ENCODE measurements at regions not wholly inside any gene's neighbourhood (a gene's known extent, or its start where the extent isn't known, plus 50 kb on each side); places are given as distances from the start of the nearest gene placed in this dataset.

DNA sequence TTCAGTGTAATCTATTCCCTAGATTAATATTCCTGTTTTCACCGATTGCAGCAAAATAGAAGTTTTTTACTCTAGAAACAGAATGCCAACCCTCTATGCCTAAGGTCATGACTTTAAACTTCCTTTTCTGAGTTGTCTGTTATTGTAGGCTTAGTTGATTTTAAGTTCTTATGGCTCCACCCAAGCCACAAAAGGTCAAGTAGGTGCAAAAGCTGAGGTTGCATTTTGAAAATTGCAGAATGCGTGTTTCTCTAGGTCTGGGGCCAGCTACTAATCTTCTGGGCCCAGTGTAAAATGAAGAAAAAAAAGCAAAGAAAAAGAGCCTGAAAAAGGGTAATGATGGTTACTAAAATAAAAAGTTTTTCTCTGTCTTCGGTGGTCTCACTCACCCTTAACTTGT, 635.7 kb upstream of the FAM98A start:
- H3K9ac ChIP-seq (ENCODE audit: low read length) = no peak overlapping the region
- no peaks in the 10 kb centered on the region for H3K27me3 ChIP-seq (ENCODE audit: insufficient read depth, low read depth, low read length)
- no peak overlapping the region for H3K27ac ChIP-seq (ENCODE audit: low read length)
- H3K4me2 ChIP-seq (ENCODE audit: low read length) = no peak overlapping the region
- no peaks in the 10 kb centered on the region for H3K79me2 ChIP-seq (replicated peaks; ENCODE audit: insufficient read depth, low read length)
- H4K20me1 ChIP-seq (ENCODE audit: insufficient read depth) = no peaks in the 10 kb centered on the region
- H3K9me3 ChIP-seq (ENCODE audit: low read length) = no peaks in the 10 kb centered on the region
- no peak for TF ChIP-seq EP300 (conservative IDR thresholded peaks at IDR 0.05; ENCODE audit: poor library complexity, severe bottlenecking)
- TF ChIP-seq RAD21 (conservative IDR thresholded peaks at IDR 0.05) = no peak
- TF ChIP-seq EZH2 (IDR thresholded peaks at IDR 0.05; ENCODE audit: borderline replicate concordance, insufficient read depth, low read length, poor library complexity, severe bottlenecking) = no peak
- no peak for TF ChIP-seq MXI1 (conservative IDR thresholded peaks at IDR 0.05; ENCODE audit: poor library complexity, severe bottlenecking)
- TF ChIP-seq, protein P1, sequence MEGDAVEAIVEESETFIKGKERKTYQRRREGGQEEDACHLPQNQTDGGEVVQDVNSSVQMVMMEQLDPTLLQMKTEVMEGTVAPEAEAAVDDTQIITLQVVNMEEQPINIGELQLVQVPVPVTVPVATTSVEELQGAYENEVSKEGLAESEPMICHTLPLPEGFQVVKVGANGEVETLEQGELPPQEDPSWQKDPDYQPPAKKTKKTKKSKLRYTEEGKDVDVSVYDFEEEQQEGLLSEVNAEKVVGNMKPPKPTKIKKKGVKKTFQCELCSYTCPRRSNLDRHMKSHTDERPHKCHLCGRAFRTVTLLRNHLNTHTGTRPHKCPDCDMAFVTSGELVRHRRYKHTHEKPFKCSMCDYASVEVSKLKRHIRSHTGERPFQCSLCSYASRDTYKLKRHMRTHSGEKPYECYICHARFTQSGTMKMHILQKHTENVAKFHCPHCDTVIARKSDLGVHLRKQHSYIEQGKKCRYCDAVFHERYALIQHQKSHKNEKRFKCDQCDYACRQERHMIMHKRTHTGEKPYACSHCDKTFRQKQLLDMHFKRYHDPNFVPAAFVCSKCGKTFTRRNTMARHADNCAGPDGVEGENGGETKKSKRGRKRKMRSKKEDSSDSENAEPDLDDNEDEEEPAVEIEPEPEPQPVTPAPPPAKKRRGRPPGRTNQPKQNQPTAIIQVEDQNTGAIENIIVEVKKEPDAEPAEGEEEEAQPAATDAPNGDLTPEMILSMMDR (IDR thresholded peaks at IDR 0.05; ENCODE audit: poor library complexity, severe bottlenecking) = no peak
- no peak overlapping the region for H3K4me3 ChIP-seq (ENCODE audit: low read length)
- no peaks in the 10 kb centered on the region for H3K9me2 ChIP-seq (ENCODE audit: insufficient read depth, low read length)
- no peaks in the 10 kb centered on the region for H3K36me3 ChIP-seq (ENCODE audit: insufficient read depth, low read length)
- no peak overlapping the region for H2AFZ ChIP-seq (ENCODE audit: low read depth, low read length)
- H3F3A ChIP-seq (ENCODE audit: insufficient read depth, low read length, poor library complexity, severe bottlenecking) = no peaks in the 10 kb centered on the region

DNA sequence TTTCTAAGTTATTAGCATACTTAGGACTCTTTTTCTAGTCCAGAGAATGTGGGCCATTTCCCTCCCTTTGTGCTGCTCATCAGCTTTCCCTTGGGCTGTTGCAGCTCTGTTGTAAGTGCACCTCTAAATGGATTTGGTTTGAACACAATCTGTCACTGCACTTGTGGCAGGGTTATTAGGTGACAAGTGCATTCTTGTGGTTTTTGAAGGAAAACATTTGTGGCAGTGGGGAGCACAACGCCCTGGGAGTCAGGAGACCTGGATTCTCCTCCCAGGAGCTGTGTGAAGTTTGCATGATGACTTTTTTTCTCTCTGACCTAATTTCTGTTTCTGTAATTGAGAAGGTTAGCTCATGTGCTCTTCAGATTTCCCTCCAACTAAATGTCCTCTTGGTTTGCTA, 630.9 kb upstream of the FAM98A start:
- no peaks in the 10 kb centered on the region for H3K9me3 ChIP-seq (ENCODE audit: low read length)
- H4K20me1 ChIP-seq (ENCODE audit: insufficient read depth) = no peaks in the 10 kb centered on the region
- no peak overlapping the region for H3K4me3 ChIP-seq (ENCODE audit: low read length)
- TF ChIP-seq EP300 (conservative IDR thresholded peaks at IDR 0.05; ENCODE audit: poor library complexity, severe bottlenecking) (no peak), TAF1 (IDR thresholded peaks at IDR 0.05; ENCODE audit: low read depth) (no peak), POLR2AphosphoS5 (IDR thresholded peaks at IDR 0.05) (no peak), MXI1 (conservative IDR thresholded peaks at IDR 0.05; ENCODE audit: poor library complexity, severe bottlenecking) (no peak), RAD21 (conservative IDR thresholded peaks at IDR 0.05) (no peak), EZH2 (IDR thresholded peaks at IDR 0.05; ENCODE audit: borderline replicate concordance, insufficient read depth, low read length, poor library complexity, severe bottlenecking) (no peak), SMC3 (conservative IDR thresholded peaks at IDR 0.05; ENCODE audit: poor library complexity) (no peak)
- TF ChIP-seq, protein P2, sequence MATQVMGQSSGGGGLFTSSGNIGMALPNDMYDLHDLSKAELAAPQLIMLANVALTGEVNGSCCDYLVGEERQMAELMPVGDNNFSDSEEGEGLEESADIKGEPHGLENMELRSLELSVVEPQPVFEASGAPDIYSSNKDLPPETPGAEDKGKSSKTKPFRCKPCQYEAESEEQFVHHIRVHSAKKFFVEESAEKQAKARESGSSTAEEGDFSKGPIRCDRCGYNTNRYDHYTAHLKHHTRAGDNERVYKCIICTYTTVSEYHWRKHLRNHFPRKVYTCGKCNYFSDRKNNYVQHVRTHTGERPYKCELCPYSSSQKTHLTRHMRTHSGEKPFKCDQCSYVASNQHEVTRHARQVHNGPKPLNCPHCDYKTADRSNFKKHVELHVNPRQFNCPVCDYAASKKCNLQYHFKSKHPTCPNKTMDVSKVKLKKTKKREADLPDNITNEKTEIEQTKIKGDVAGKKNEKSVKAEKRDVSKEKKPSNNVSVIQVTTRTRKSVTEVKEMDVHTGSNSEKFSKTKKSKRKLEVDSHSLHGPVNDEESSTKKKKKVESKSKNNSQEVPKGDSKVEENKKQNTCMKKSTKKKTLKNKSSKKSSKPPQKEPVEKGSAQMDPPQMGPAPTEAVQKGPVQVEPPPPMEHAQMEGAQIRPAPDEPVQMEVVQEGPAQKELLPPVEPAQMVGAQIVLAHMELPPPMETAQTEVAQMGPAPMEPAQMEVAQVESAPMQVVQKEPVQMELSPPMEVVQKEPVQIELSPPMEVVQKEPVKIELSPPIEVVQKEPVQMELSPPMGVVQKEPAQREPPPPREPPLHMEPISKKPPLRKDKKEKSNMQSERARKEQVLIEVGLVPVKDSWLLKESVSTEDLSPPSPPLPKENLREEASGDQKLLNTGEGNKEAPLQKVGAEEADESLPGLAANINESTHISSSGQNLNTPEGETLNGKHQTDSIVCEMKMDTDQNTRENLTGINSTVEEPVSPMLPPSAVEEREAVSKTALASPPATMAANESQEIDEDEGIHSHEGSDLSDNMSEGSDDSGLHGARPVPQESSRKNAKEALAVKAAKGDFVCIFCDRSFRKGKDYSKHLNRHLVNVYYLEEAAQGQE (IDR thresholded peaks at IDR 0.05; ENCODE audit: borderline replicate concordance) = no peak
- TF ChIP-seq, protein P1 (IDR thresholded peaks at IDR 0.05; ENCODE audit: poor library complexity, severe bottlenecking) = no peak
- no peak overlapping the region for H3K9ac ChIP-seq (ENCODE audit: low read length)
- no peaks in the 10 kb centered on the region for H3K9me2 ChIP-seq (ENCODE audit: insufficient read depth, low read length)
- no peak overlapping the region for H3K27ac ChIP-seq (ENCODE audit: low read length)
- H3K27me3 ChIP-seq (ENCODE audit: insufficient read depth, low read depth, low read length) = no peaks in the 10 kb centered on the region
- no peaks in the 10 kb centered on the region for H3F3A ChIP-seq (ENCODE audit: insufficient read depth, low read length, poor library complexity, severe bottlenecking)
- H3K36me3 ChIP-seq (ENCODE audit: insufficient read depth, low read length) = no peaks in the 10 kb centered on the region
- no peak overlapping the region for H3K4me2 ChIP-seq (ENCODE audit: low read length)
- H2AFZ ChIP-seq (ENCODE audit: low read depth, low read length) = no peak overlapping the region
- H3K79me2 ChIP-seq (replicated peaks; ENCODE audit: insufficient read depth, low read length) = no peaks in the 10 kb centered on the region
